HG03103 (cell line): ENCODE measurements at regions not wholly inside any gene's neighbourhood (a gene's known extent, or its start where the extent isn't known, plus 50 kb on each side); places are given as distances from the start of the nearest gene placed in this dataset.

Source experiments
- ATAC-seq: cut with Tn5 transposase; IDR thresholded peaks from one replicate; pipeline ENCODE4 v1.9.1; 2021; ENCODE audit warnings: low read depth; ENCODE audit not compliant: unreplicated experiment

GRCh38 chr10:128277267-128277840 lies 151.1 kb upstream of the MKI67 start:
- ATAC-seq = no peak

- ATAC-seq = no peak
Observed at GRCh38 chr10:128278362-128278761, 152.1 kb upstream of the MKI67 start.

GRCh38 chr10:128280271-128280670 lies 154.0 kb upstream of the MKI67 start:
- no peak for ATAC-seq

GRCh38 chr10:128281343-128281742 lies 155.1 kb upstream of the MKI67 start:
- ATAC-seq = no peak

GRCh38 chr10:128281861-128282260 lies 155.6 kb upstream of the MKI67 start:
- no peak for ATAC-seq

GRCh38 chr10:128286141-128286761 lies 160.0 kb upstream of the MKI67 start:
- no peak for ATAC-seq

- no peak for ATAC-seq
Observed at GRCh38 chr10:128286762-128287500, 160.7 kb upstream of the MKI67 start.

- ATAC-seq = no peak
Observed at GRCh38 chr10:128287921-128288320, 161.7 kb upstream of the MKI67 start.

GRCh38 chr10:128289621-128290020 lies 163.4 kb upstream of the MKI67 start:
- no peak for ATAC-seq

GRCh38 chr10:128295003-128295402 lies 168.8 kb upstream of the MKI67 start:
- no peak for ATAC-seq

- ATAC-seq = no peak
Observed at GRCh38 chr10:128296253-128297007, 170.2 kb upstream of the MKI67 start.

- ATAC-seq = no peak
Observed at GRCh38 chr10:128297709-128298378, 171.6 kb upstream of the MKI67 start.

GRCh38 chr10:128298587-128298986 lies 172.4 kb upstream of the MKI67 start:
- no peak for ATAC-seq

GRCh38 chr10:128300290-128300824 lies 174.1 kb upstream of the MKI67 start:
- no peak for ATAC-seq

GRCh38 chr10:128301051-128301450 lies 174.8 kb upstream of the MKI67 start:
- ATAC-seq = no peak

- ATAC-seq = no peak
Observed at GRCh38 chr10:128302808-128303207, 176.6 kb upstream of the MKI67 start.

- ATAC-seq = no peak
Observed at GRCh38 chr10:128304271-128304670, 178.0 kb upstream of the MKI67 start.

GRCh38 chr10:128305601-128306345 lies 179.6 kb upstream of the MKI67 start:
- ATAC-seq = no peak

- no peak for ATAC-seq
Observed at GRCh38 chr10:128306535-128306934, 180.3 kb upstream of the MKI67 start.

- no peak for ATAC-seq
Observed at GRCh38 chr10:128306966-128307365, 180.7 kb upstream of the MKI67 start.
